ENCODE measurements at regions not wholly inside any gene's neighbourhood (a gene's known extent, or its start where the extent isn't known, plus 50 kb on each side); places are given as distances from the start of the nearest gene placed in this dataset.

DNA sequence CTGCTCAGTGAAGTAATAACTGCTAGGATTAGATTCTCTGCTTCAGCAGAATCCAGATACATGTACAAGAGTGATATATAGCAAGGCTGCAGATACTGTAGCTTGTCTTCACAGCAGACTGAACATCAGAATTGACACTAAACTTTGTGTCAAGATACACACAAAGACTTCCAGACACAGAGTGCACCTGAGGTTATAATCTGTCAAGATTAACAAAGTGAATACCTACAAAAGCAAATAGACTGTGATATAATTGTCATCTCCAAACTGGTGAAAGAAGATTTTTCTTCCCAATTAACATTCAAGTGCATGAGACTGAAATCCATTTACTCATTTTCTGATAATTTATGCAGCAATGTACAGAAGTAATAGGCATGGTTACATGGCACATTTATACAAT, 2266.5 kb upstream of the WWC1 start:
- no peak for TF ChIP-seq POLR2A (IDR thresholded peaks at IDR 0.05)
- no peak for TF ChIP-seq CTCF (IDR thresholded peaks at IDR 0.05)
